ENCODE measurements at regions not wholly inside any gene's neighbourhood (a gene's known extent, or its start where the extent isn't known, plus 50 kb on each side); places are given as distances from the start of the nearest gene placed in this dataset.
"Not testable (repeated sequence)": the region's sequence is repeated elsewhere in the genome, so short reads cannot be mapped to it uniquely, and the experiment has no call there.

DNA sequence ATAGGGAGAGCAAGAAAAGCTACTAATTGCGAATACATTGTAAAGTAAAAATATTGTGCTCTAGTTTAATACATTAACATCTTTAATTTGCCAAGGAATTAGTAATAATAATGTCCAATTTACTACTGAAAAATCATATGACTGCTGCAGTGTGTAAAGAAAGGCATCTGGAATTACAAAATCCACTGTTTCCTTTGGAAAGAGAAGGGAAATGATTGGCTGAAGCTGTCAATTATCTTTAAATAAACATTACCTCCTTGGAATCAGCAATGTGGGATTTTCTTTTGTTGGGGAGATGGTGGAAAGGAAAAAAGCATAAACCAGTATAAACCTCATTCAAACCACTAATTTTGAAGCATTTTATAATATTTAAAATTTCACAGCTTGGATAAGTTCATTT is 276.0 kb downstream of the MAP2K6 start:
- H3K27me3 ChIP-seq (ENCODE audit: control insufficient read depth in 2 of 2, insufficient read depth in 2 of 2, low read length in 2 of 2): no peaks in the 10 kb centered on the region
- CTCF ChIA-PET: no interaction called here
- peaks cover 4 to 31% (median 14%) of the 10 kb centered on the region in 11 donors for H3K9me3 Mint-ChIP-seq
- H3K4me3 Mint-ChIP-seq: no peak overlapping the region
- no peaks in the 10 kb centered on the region for H3K36me3 ChIP-seq (ENCODE audit: control insufficient read depth in 2 of 3, insufficient read depth in 3 of 3, low read length in 3 of 3)
- no peaks in the 10 kb centered on the region for H3K4me1 ChIP-seq (ENCODE audit: control insufficient read depth in 2 of 2, insufficient read depth in 2 of 2, low read length in 2 of 2)
- ATAC-seq (no peak), DNase-seq (no peak)
- no peak overlapping the region for H3K4me3 ChIP-seq (ENCODE audit: low read length)
- intact Hi-C loops (cut with micrococcal nuclease): no loop called here
- H3K27ac Mint-ChIP-seq: no peak overlapping the region
- POLR2A ChIA-PET: no interaction called here
- peaks cover 0 to 8% (median 0%) of the 10 kb centered on the region in 3 experiments for H3K9me3 ChIP-seq (ENCODE audit: control insufficient read depth in 2 of 3, low read length in 3 of 3)
- H3K36me3 Mint-ChIP-seq: peaks cover 0 to 11% (median 4%) of the 10 kb centered on the region in 5 donors
- no peak overlapping the region for H3K27ac ChIP-seq (ENCODE audit: low read depth, low read length)
- no peaks in the 10 kb centered on the region for H3K4me1 Mint-ChIP-seq
- H3K27me3 Mint-ChIP-seq: peaks cover 3 to 41% (median 23%) of the 10 kb centered on the region in 5 donors

DNA sequence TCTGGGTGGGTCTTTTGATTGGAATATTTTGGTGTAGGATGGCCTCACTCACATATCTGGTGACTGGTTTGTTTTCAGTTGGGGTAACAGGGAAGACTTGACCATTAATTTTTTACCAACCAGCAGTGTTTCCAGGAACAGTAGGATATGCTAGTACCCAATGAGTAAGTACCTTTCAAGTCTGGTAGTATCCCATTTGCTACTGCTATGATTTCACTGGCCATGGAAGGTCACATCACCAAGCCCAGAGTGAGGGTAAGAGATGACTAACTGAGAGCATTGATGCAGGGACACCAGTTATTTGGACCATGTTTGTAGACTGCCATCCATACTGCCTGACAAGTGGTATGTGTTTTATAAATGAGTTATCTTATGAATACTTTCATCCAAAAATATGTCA is 277.7 kb downstream of the MAP2K6 start:
- H3K27ac Mint-ChIP-seq: no peak overlapping the region
- ATAC-seq (no peak), DNase-seq (no peak)
- peaks cover 0 to 8% (median 0%) of the 10 kb centered on the region in 3 experiments for H3K9me3 ChIP-seq (ENCODE audit: control insufficient read depth in 2 of 3, low read length in 3 of 3)
- H3K36me3 Mint-ChIP-seq: peaks cover 0 to 11% (median 3%) of the 10 kb centered on the region in 5 donors
- no peaks in the 10 kb centered on the region for H3K36me3 ChIP-seq (ENCODE audit: control insufficient read depth in 2 of 3, insufficient read depth in 3 of 3, low read length in 3 of 3)
- no peaks in the 10 kb centered on the region for H3K27me3 ChIP-seq (ENCODE audit: control insufficient read depth in 2 of 2, insufficient read depth in 2 of 2, low read length in 2 of 2)
- ChIA-PET CTCF (no interaction called here), POLR2A (no interaction called here)
- no peak overlapping the region for H3K4me3 Mint-ChIP-seq
- intact Hi-C loops (cut with micrococcal nuclease): no loop called here
- H3K27ac ChIP-seq (ENCODE audit: low read depth, low read length): no peak overlapping the region
- no peaks in the 10 kb centered on the region for H3K4me1 Mint-ChIP-seq
- no peak overlapping the region for H3K4me3 ChIP-seq (ENCODE audit: low read length)
- peaks cover 4 to 33% (median 12%) of the 10 kb centered on the region in 11 donors for H3K9me3 Mint-ChIP-seq
- H3K27me3 Mint-ChIP-seq: peaks cover 3 to 27% (median 19%) of the 10 kb centered on the region in 5 donors
- no peaks in the 10 kb centered on the region for H3K4me1 ChIP-seq (ENCODE audit: control insufficient read depth in 2 of 2, insufficient read depth in 2 of 2, low read length in 2 of 2)

DNA sequence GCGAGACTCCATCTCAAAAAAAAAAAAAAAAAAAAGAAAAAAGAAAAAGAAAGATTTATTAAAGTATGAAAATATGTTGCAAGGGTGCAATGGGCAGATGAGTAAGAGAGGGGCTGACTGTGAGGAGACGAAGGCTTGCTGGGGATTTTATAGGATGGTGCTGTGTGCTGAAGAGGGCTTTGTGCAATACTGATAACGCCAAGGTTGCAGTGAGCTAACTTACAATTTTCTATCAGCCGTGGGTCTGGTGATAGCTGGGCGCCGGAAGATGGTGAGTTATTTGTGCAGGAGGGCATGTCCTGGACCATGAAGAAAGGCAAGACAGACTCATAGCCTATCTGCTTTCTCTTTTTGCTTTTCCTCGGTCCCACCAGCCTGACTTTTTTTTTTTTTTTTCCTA is 281.1 kb downstream of the MAP2K6 start:
- Histone ChIP-seq H3K27me3 (ENCODE audit: control insufficient read depth in 2 of 2, insufficient read depth in 2 of 2, low read length in 2 of 2) (no peaks in the 10 kb centered on the region), H3K4me1 (ENCODE audit: control insufficient read depth in 2 of 2, insufficient read depth in 2 of 2, low read length in 2 of 2) (no peaks in the 10 kb centered on the region), H3K9me3 (ENCODE audit: control insufficient read depth in 2 of 3, low read length in 3 of 3) (peaks cover 0 to 10% (median 0%) of the 10 kb centered on the region in 3 experiments), H3K4me3 (ENCODE audit: low read length) (no peak overlapping the region), H3K36me3 (ENCODE audit: control insufficient read depth in 2 of 3, insufficient read depth in 3 of 3, low read length in 3 of 3) (no peaks in the 10 kb centered on the region), H3K27ac (ENCODE audit: low read depth, low read length) (no peak overlapping the region)
- ChIA-PET CTCF (interaction anchor here (0.6 kb wide), 1 partner anchor 169 kb away, joined by 3 read pairs; no protein-coding TSS in a partner anchor), POLR2A (no interaction called here)
- no peak overlapping the region for H3K4me3 Mint-ChIP-seq
- DNase-seq (no peak), ATAC-seq (no peak)
- H3K9me3 Mint-ChIP-seq: peaks cover 0 to 44% (median 15%) of the 10 kb centered on the region in 11 donors
- H3K4me1 Mint-ChIP-seq: no peaks in the 10 kb centered on the region
- intact Hi-C loops (cut with micrococcal nuclease): no loop called here
- H3K36me3 Mint-ChIP-seq: peaks cover 0 to 6% (median 4%) of the 10 kb centered on the region in 5 donors
- H3K27me3 Mint-ChIP-seq: peaks cover 0 to 3% (median 0%) of the 10 kb centered on the region in 5 donors
- H3K27ac Mint-ChIP-seq: no peak overlapping the region

GRCh38 chr17:69696650-69697049 is 282.2 kb downstream of the MAP2K6 start:
- intact Hi-C loops (cut with micrococcal nuclease): no loop called here
- POLR2A ChIA-PET: no interaction called here
- Mint-ChIP-seq H3K4me1 (no peaks in the 10 kb centered on the region), H3K4me3 (no peak overlapping the region), H3K9me3 (peaks cover 0 to 44% (median 15%) of the 10 kb centered on the region in 11 donors), H3K27ac (no peak overlapping the region), H3K27me3 (peaks cover 0 to 3% (median 0%) of the 10 kb centered on the region in 5 donors), H3K36me3 (peaks cover 0 to 6% (median 4%) of the 10 kb centered on the region in 5 donors)
- no peak for DNase-seq
- no peaks in the 10 kb centered on the region for H3K4me1 ChIP-seq (ENCODE audit: control insufficient read depth in 2 of 2, insufficient read depth in 2 of 2, low read length in 2 of 2)
- H3K27me3 ChIP-seq (ENCODE audit: control insufficient read depth in 2 of 2, insufficient read depth in 2 of 2, low read length in 2 of 2): no peaks in the 10 kb centered on the region
- CTCF ChIA-PET: no interaction called here
- peaks cover 0 to 10% (median 0%) of the 10 kb centered on the region in 3 experiments for H3K9me3 ChIP-seq (ENCODE audit: control insufficient read depth in 2 of 3, low read length in 3 of 3)
- H3K27ac ChIP-seq (ENCODE audit: low read depth, low read length): no peak overlapping the region
- no peaks in the 10 kb centered on the region for H3K36me3 ChIP-seq (ENCODE audit: control insufficient read depth in 2 of 3, insufficient read depth in 3 of 3, low read length in 3 of 3)
- H3K4me3 ChIP-seq (ENCODE audit: low read length): no peak overlapping the region
- no peak for ATAC-seq

DNA sequence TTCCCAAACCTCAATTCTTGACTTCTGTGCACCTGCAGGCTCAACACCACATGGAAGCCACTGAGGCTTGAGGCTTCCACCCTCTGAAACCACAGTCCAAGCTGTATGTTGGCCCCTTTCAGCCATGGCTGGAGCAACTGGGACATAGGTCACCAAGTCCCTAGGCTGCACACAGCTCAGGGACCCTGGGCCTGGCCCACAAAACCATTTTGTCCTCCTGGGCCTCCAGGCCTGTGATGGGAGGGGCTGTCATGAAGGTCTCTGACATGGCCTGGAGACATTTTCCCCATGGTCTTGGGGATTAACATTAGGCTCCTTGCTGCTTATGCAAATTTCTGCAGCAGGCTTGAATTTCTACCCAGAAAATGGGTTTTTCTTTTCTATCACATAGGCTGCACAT is 283.9 kb downstream of the MAP2K6 start:
- DNase-seq; H3K27me3 ChIP-seq (ENCODE audit: control insufficient read depth in 2 of 2, insufficient read depth in 2 of 2, low read length in 2 of 2); intact Hi-C loops (cut with micrococcal nuclease); POLR2A ChIA-PET; H3K4me1 ChIP-seq (ENCODE audit: control insufficient read depth in 2 of 2, insufficient read depth in 2 of 2, low read length in 2 of 2); ATAC-seq; H3K4me3 ChIP-seq (ENCODE audit: low read length); H3K4me1 Mint-ChIP-seq; H3K27ac ChIP-seq (ENCODE audit: low read depth, low read length); H3K4me3 Mint-ChIP-seq; H3K27me3 Mint-ChIP-seq; H3K27ac Mint-ChIP-seq; CTCF ChIA-PET; H3K36me3 Mint-ChIP-seq; H3K36me3 ChIP-seq (ENCODE audit: control insufficient read depth in 2 of 3, insufficient read depth in 3 of 3, low read length in 3 of 3): not testable (repeated sequence)
- H3K9me3 ChIP-seq (ENCODE audit: control insufficient read depth in 2 of 3, low read length in 3 of 3): peaks cover 0 to 10% (median 0%) of the 10 kb centered on the region in 3 experiments
- peaks cover 0 to 44% (median 15%) of the 10 kb centered on the region in 11 donors for H3K9me3 Mint-ChIP-seq

GRCh38 chr17:69702078-69702477 is 287.6 kb downstream of the MAP2K6 start:
- POLR2A ChIA-PET: no interaction called here
- no peak for ATAC-seq
- no peak overlapping the region for H3K27ac ChIP-seq (ENCODE audit: low read depth, low read length)
- no peaks in the 10 kb centered on the region for H3K27me3 ChIP-seq (ENCODE audit: control insufficient read depth in 2 of 2, insufficient read depth in 2 of 2, low read length in 2 of 2)
- no peak overlapping the region for H3K4me3 ChIP-seq (ENCODE audit: low read length)
- peaks cover 0 to 10% (median 0%) of the 10 kb centered on the region in 3 experiments for H3K9me3 ChIP-seq (ENCODE audit: control insufficient read depth in 2 of 3, low read length in 3 of 3)
- Mint-ChIP-seq H3K9me3 (peaks cover 0 to 34% (median 15%) of the 10 kb centered on the region in 11 donors), H3K27ac (no peak overlapping the region), H3K27me3 (peaks cover 0 to 4% (median 0%) of the 10 kb centered on the region in 5 donors), H3K36me3 (peaks cover 0 to 6% (median 4%) of the 10 kb centered on the region in 5 donors), H3K4me3 (no peak overlapping the region), H3K4me1 (no peaks in the 10 kb centered on the region)
- H3K36me3 ChIP-seq (ENCODE audit: control insufficient read depth in 2 of 3, insufficient read depth in 3 of 3, low read length in 3 of 3): no peaks in the 10 kb centered on the region
- no peaks in the 10 kb centered on the region for H3K4me1 ChIP-seq (ENCODE audit: control insufficient read depth in 2 of 2, insufficient read depth in 2 of 2, low read length in 2 of 2)
- intact Hi-C loops (cut with micrococcal nuclease): no loop called here
- DNase-seq: no peak
- CTCF ChIA-PET: no interaction called here

DNA sequence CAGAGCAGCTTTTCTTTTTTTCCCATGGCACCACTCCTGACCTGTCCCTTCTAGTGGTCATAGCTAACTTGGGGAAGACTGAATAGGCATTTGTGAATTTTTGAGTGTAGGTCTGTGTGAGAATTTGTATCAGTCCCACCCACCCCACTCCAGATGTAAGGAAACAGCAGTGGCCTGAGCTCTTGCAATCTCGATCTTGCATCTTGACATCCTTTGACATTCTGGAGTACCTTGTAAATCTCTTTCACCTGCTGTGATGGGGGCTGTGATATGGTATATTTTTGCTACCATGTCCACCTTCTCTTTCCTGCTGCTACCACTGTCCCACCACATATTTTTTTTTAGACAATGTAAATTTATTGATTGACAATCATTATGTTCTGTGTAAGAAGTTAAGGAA is 289.3 kb downstream of the MAP2K6 start:
- peaks cover 0 to 4% (median 3%) of the 10 kb centered on the region in 5 donors for H3K36me3 Mint-ChIP-seq
- ChIA-PET CTCF (no interaction called here), POLR2A (no interaction called here)
- no peak overlapping the region for H3K4me3 Mint-ChIP-seq
- peaks cover 0 to 17% (median 9%) of the 10 kb centered on the region in 11 donors for H3K9me3 Mint-ChIP-seq
- ATAC-seq: no peak
- intact Hi-C loops (cut with micrococcal nuclease): no loop called here
- no peak overlapping the region for H3K27ac Mint-ChIP-seq
- H3K4me3 ChIP-seq (ENCODE audit: low read length): no peak overlapping the region
- H3K27me3 Mint-ChIP-seq: peaks cover 0 to 4% (median 0%) of the 10 kb centered on the region in 5 donors
- no peaks in the 10 kb centered on the region for H3K4me1 ChIP-seq (ENCODE audit: control insufficient read depth in 2 of 2, insufficient read depth in 2 of 2, low read length in 2 of 2)
- DNase-seq: no peak
- H3K4me1 Mint-ChIP-seq: no peaks in the 10 kb centered on the region
- H3K27me3 ChIP-seq (ENCODE audit: control insufficient read depth in 2 of 2, insufficient read depth in 2 of 2, low read length in 2 of 2): no peaks in the 10 kb centered on the region
- no peaks in the 10 kb centered on the region for H3K36me3 ChIP-seq (ENCODE audit: control insufficient read depth in 2 of 3, insufficient read depth in 3 of 3, low read length in 3 of 3)
- no peak overlapping the region for H3K27ac ChIP-seq (ENCODE audit: low read depth, low read length)
- H3K9me3 ChIP-seq (ENCODE audit: control insufficient read depth in 2 of 3, low read length in 3 of 3): peaks cover 0 to 2% (median 0%) of the 10 kb centered on the region in 3 experiments

All from naive thymus-derived CD4-positive, alpha-beta T cell (primary cell).